ENCODE measurements at regions not wholly inside any gene's neighbourhood (a gene's known extent, or its start where the extent isn't known, plus 50 kb on each side); places are given as distances from the start of the nearest gene placed in this dataset.
"Not testable (repeated sequence)": the region's sequence is repeated elsewhere in the genome, so short reads cannot be mapped to it uniquely, and the experiment has no call there.

DNA sequence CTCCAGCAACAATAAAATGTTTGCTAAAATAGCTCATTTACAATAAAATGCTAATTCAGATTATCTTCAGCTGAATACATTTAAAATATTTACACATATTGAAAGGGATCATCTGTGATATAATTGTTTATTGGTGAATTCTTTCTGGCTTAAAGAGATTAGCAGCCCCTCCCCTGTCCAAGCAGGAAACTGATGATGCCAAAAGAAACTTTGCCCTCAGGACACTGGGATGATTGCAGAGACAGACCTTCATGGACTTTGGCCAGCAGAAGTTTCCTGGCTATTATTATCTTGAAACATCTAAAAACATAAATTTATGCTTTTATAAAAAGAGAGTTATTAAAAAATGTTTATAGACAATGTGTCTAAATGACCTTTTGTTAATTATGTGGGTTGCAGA, 764.9 kb upstream of the MBL2 start:
- no peaks in the 10 kb centered on the region for H3K27me3 Mint-ChIP-seq (ENCODE audit: low read depth)
- TF ChIP-seq, protein P1, sequence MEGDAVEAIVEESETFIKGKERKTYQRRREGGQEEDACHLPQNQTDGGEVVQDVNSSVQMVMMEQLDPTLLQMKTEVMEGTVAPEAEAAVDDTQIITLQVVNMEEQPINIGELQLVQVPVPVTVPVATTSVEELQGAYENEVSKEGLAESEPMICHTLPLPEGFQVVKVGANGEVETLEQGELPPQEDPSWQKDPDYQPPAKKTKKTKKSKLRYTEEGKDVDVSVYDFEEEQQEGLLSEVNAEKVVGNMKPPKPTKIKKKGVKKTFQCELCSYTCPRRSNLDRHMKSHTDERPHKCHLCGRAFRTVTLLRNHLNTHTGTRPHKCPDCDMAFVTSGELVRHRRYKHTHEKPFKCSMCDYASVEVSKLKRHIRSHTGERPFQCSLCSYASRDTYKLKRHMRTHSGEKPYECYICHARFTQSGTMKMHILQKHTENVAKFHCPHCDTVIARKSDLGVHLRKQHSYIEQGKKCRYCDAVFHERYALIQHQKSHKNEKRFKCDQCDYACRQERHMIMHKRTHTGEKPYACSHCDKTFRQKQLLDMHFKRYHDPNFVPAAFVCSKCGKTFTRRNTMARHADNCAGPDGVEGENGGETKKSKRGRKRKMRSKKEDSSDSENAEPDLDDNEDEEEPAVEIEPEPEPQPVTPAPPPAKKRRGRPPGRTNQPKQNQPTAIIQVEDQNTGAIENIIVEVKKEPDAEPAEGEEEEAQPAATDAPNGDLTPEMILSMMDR (IDR thresholded peaks at IDR 0.05; ENCODE audit: unreplicated experiment in 3 of 3): no peak
- no peak overlapping the region for H3K27ac Mint-ChIP-seq
- H3K4me1 Mint-ChIP-seq: no peaks in the 10 kb centered on the region
- H3K4me3 Mint-ChIP-seq: no peak overlapping the region
- H3K36me3 Mint-ChIP-seq (ENCODE audit: low read depth): no peaks in the 10 kb centered on the region
- H3K9me3 Mint-ChIP-seq: peaks cover 2% of the 10 kb centered on the region

DNA sequence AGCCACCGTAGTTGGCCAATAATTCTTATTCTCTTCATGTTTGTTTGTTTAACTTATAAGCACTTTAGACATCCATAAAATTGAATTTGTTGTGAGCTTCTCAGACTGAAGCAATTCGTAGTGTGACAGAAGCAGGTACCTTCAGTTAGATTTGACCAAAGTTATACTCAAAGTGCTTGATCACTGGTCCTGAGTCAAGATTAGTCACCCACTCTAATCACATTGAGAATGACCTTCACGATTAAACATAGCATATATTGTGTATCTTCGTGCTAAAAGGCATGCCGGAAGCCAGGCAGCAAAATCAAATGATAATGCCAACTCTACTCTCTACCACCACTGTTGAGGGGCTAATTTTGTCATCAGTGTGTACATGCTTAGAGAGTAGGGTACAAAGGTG, 763.7 kb upstream of the MBL2 start:
- no peaks in the 10 kb centered on the region for H3K36me3 Mint-ChIP-seq (ENCODE audit: low read depth)
- TF ChIP-seq, protein P1 (IDR thresholded peaks at IDR 0.05; ENCODE audit: unreplicated experiment in 3 of 3): no peak
- peaks cover 2% of the 10 kb centered on the region for H3K9me3 Mint-ChIP-seq
- no peak overlapping the region for H3K27ac Mint-ChIP-seq
- H3K4me3 Mint-ChIP-seq: no peak overlapping the region
- no peaks in the 10 kb centered on the region for H3K27me3 Mint-ChIP-seq (ENCODE audit: low read depth)
- no peaks in the 10 kb centered on the region for H3K4me1 Mint-ChIP-seq

DNA sequence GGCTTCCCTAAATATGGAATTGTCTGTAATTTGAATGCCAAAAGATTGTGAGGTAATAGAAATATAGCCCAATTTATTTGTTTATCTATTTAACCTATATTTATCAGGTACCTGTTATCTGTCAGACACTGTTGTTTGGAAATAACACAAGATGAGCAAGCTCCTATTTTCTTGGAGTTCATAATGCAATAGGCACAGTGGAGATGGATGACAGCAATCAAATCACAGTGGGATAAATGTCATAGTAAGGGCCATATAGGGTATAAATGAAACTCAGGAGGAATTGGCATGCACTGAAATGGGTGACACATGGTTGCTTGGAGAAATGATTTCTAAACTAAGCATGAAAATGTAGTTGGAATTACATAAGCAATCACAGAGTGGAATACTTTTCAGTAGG, 761.8 kb upstream of the MBL2 start:
- peaks cover 2% of the 10 kb centered on the region for H3K9me3 Mint-ChIP-seq
- TF ChIP-seq, protein P1 (IDR thresholded peaks at IDR 0.05; ENCODE audit: unreplicated experiment in 3 of 3): no peak
- no peak overlapping the region for H3K27ac Mint-ChIP-seq
- no peak overlapping the region for H3K4me3 Mint-ChIP-seq
- H3K4me1 Mint-ChIP-seq: no peaks in the 10 kb centered on the region
- no peaks in the 10 kb centered on the region for H3K27me3 Mint-ChIP-seq (ENCODE audit: low read depth)
- no peaks in the 10 kb centered on the region for H3K36me3 Mint-ChIP-seq (ENCODE audit: low read depth)

DNA sequence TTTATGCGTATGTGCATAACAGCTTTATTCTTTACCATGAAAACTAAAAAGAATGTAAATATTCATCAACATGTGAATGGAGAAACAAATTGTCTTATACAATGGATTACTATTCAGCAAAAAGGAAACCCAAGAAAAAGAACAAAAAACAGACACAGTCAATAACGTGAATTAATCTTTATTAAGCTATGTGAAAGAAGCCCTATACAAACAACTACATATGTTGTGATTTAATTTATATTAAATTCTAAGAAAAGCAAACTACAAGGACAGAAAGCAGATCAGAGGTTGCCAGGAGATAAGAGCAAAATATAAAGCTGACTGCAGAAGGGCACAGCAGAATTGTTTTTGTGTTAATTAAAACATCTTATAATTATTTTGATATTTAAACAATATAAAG, 756.4 kb upstream of the MBL2 start:
- Mint-ChIP-seq H3K36me3 (ENCODE audit: low read depth) (no peaks in the 10 kb centered on the region), H3K27ac (no peak overlapping the region), H3K9me3 (peaks cover 2% of the 10 kb centered on the region), H3K4me3 (no peak overlapping the region), H3K4me1 (no peaks in the 10 kb centered on the region), H3K27me3 (ENCODE audit: low read depth) (no peaks in the 10 kb centered on the region)
- TF ChIP-seq, protein P1 (IDR thresholded peaks at IDR 0.05; ENCODE audit: unreplicated experiment in 3 of 3): no peak

DNA sequence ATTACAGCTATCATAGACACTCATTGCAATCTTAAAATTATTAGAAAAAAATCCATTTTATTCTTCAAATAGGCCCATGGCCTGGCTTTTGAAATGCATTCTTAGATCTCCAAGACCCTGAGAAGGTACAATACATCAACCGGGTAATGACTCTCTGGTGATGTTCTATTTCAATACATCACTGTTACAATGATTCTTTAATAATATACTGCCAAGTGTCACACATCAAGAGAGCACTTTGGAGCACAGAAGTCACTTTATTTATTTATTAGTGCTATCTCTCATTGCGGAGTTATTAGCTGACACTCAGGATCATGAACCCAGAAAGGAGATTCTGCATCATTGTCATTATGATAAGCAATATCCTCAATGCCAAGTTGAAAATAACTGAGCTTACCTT, 748.5 kb upstream of the MBL2 start:
- TF ChIP-seq, protein P1 (IDR thresholded peaks at IDR 0.05; ENCODE audit: unreplicated experiment in 3 of 3): no peak
- H3K36me3 Mint-ChIP-seq (ENCODE audit: low read depth): no peaks in the 10 kb centered on the region
- H3K4me1 Mint-ChIP-seq: no peaks in the 10 kb centered on the region
- H3K27me3 Mint-ChIP-seq (ENCODE audit: low read depth): no peaks in the 10 kb centered on the region
- H3K4me3 Mint-ChIP-seq: no peak overlapping the region
- H3K9me3 Mint-ChIP-seq: peaks cover 14% of the 10 kb centered on the region
- no peak overlapping the region for H3K27ac Mint-ChIP-seq

DNA sequence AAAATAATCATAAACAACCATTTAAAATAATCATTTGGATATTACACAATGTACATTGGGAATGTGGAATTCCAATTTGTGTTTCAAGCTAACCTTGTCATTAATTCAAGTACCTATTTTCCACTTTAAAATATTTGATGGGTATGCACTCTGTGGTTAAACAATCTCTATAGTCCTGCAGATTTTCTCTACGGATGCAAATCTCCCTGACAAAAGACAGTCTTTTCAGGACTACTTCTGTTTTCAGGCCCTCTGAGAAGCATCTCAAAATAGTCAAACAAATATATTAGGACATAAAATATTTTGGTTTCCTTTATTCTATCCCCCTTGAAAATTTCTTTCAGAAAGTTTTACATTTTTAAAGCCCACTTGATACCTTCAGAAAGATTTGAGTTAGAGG, 735.6 kb upstream of the MBL2 start:
- no peak overlapping the region for H3K27ac Mint-ChIP-seq
- no peaks in the 10 kb centered on the region for H3K27me3 Mint-ChIP-seq (ENCODE audit: low read depth)
- no peak overlapping the region for H3K4me3 Mint-ChIP-seq
- TF ChIP-seq, protein P1 (IDR thresholded peaks at IDR 0.05; ENCODE audit: unreplicated experiment in 3 of 3): no peak
- peaks cover 4% of the 10 kb centered on the region for H3K9me3 Mint-ChIP-seq
- no peaks in the 10 kb centered on the region for H3K36me3 Mint-ChIP-seq (ENCODE audit: low read depth)
- no peaks in the 10 kb centered on the region for H3K4me1 Mint-ChIP-seq

DNA sequence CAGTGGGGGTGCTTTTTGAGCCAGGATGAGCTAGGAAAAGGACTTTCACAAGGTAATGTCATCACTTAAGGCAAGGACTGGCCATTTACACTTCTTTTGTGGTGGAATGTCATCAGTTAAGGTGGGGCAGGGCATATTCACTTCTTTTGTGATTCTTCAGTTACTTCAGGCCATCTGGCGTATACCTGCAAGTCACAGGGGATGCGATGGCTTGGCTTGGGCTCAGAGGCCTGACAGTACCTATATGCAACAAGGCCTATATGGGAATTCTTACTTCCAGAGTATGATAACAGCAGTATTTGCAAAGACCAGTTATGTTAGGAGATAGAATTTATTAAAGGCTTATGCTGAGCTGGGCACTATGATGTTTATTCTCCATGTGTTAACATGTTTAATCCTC, 731.9 kb upstream of the MBL2 start:
- H3K9me3 Mint-ChIP-seq: not testable (repeated sequence)

More for the DNA sequence above, 731.9 kb upstream of the MBL2 start:
- not testable (repeated sequence) for H3K27me3 Mint-ChIP-seq (ENCODE audit: low read depth); H3K4me1 Mint-ChIP-seq; H3K36me3 Mint-ChIP-seq (ENCODE audit: low read depth); H3K27ac Mint-ChIP-seq; H3K4me3 Mint-ChIP-seq
